Activated T-cell treated with anti-CD3 and anti-CD28 coated beads, Interleukin-2, amount 50 U/mL, for 4 hours (primary cell): ENCODE measurements at regions not wholly inside any gene's neighbourhood (a gene's known extent, or its start where the extent isn't known, plus 50 kb on each side); places are given as distances from the start of the nearest gene placed in this dataset.

Experiments used
- ATAC-seq, 2 donors: fragments of 200-7000 bp; cut with Tn5 transposase; one replicate each; pipeline ENCODE4 v1.10.0; 2021
- DNase-seq: peaks from one replicate; pipeline ENCODE4 v3.0.0-alpha.2; 2020
- H3K27me3 Mint-ChIP-seq: one replicate; pipeline ENCODE4 v1.8.0; 2021; ENCODE audit warnings: low read depth, mixed read lengths
- H3K36me3 Mint-ChIP-seq: one replicate; pipeline ENCODE4 v1.8.0; 2022; ENCODE audit warnings: mixed read lengths; ENCODE audit not compliant: insufficient read depth
- H3K4me1 Mint-ChIP-seq: one replicate; pipeline ENCODE4 v1.8.0; 2021; ENCODE audit warnings: low read depth, mixed read lengths
- H3K4me3 Mint-ChIP-seq: one replicate; pipeline ENCODE4 v1.8.0; 2021; ENCODE audit warnings: mild to moderate bottlenecking, moderate library complexity, mixed read lengths
- H3K9me3 Mint-ChIP-seq: one replicate; pipeline ENCODE4 v1.8.0; 2021; ENCODE audit warnings: mixed read lengths

DNA sequence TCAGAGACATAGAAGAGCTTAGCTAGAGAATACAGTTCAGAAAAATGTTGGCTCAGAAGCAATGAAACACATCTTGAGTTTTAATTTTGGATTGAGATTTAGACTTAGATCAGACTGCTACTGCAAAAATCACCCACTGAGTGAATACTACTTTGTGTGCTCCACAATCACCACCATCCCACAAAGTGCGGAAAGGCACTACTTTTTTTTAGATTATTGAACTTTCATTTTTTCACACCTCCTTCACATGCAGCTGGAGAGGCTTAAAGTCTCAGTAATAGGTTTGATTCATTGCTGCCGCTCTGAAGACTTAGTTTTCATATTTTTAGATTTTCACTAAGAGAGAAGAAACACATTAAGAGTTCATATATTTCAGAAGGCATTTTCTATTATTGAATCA, 289.9 kb upstream of the PRR20A start:
- Mint-ChIP-seq H3K27me3 (no peaks in the 10 kb centered on the region), H3K36me3 (no peaks in the 10 kb centered on the region), H3K4me1 (no peaks in the 10 kb centered on the region), H3K4me3 (no peak overlapping the region), H3K9me3 (peaks cover 15% of the 10 kb centered on the region)
- DNase-seq, result no peak
- no peak for ATAC-seq

DNA sequence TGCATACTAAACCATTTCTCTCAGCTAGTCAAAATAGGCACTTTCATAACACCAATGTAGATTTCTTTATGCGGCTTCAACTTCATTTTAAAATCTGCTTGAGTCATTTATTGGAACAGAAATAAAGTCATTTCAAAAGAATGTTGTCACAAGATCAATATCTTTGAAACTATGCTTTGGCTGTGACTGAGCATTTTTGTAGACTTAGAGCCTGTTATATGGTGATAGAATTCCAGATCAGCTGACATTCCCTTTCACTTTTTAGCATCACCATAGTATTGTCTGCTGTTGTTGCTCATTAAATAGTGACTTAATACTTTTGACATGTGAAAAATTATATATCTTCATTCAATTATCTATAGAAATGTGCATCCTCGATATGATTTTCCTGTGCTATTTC, 279.2 kb upstream of the PRR20A start:
- H3K27me3 Mint-ChIP-seq, result no peaks in the 10 kb centered on the region
- H3K4me3 Mint-ChIP-seq, result no peak overlapping the region
- no peaks in the 10 kb centered on the region for H3K36me3 Mint-ChIP-seq
- DNase-seq (no peak), ATAC-seq (no peak)
- no peaks in the 10 kb centered on the region for H3K4me1 Mint-ChIP-seq
- peaks cover 12% of the 10 kb centered on the region for H3K9me3 Mint-ChIP-seq

DNA sequence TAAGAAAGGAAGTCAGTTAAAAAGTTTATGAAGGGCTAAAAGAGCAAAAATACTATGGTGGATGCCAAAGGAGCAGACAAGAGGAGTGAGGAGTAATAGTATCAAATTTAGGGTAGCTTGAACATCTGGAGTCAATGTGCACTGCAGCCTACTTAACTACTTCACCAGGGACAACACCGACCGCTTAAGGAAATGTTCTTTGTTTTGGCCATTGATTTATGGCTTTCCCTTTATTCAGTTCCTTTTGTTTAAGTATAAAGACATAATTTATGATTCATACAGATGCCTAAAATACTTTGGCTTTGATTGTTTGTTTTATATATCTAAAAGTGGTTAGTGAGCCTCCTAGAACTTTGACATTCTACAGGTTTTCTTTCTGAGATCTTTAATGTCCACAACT, 276.3 kb upstream of the PRR20A start:
- Mint-ChIP-seq H3K36me3 (no peaks in the 10 kb centered on the region), H3K9me3 (peaks cover 12% of the 10 kb centered on the region), H3K4me3 (no peak overlapping the region), H3K4me1 (no peaks in the 10 kb centered on the region), H3K27me3 (no peaks in the 10 kb centered on the region)
- no peak for ATAC-seq
- DNase-seq, result no peak

DNA sequence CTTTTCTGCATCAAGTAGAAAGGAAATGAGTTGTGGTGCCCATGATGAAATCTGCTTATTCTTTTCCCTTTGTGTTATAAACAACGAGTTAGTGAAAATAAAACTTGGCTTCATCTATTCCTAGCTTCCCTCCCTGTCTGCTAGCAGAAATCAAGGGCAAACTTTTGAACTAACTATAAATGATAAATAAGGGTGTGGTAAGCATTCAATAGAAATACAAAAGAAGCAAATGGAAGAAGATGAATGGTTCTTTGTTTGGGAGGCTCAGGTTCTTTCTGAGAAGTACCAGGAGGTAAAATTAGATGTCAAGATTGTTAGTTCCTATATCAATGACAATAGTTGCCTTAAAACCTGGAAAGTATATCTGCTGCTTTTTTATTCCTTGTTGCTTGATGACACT, 275.3 kb upstream of the PRR20A start:
- no peak overlapping the region for H3K4me3 Mint-ChIP-seq
- H3K4me1 Mint-ChIP-seq, result no peaks in the 10 kb centered on the region
- H3K27me3 Mint-ChIP-seq, result no peaks in the 10 kb centered on the region
- no peak for DNase-seq
- no peaks in the 10 kb centered on the region for H3K36me3 Mint-ChIP-seq
- H3K9me3 Mint-ChIP-seq, result peaks cover 12% of the 10 kb centered on the region
- no peak for ATAC-seq

DNA sequence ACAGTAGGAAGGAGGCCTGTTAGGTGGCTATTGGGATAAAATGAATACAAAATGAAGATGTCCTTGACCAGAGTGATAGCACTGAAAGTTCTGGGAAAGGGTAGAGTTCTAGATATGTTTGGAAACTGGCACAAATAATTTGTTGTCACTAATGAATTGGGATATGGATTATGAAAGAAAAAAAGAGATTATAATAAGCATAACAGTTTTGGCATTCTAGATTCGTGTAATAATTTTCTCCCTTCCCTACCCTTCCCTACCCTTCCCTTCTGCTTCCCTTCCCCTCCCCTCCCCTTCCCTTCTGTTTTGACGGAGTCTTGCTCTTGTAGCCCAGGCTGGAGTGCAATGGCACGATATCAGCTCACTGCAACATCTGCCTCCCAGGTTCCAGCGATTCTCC, 271.0 kb upstream of the PRR20A start:
- Mint-ChIP-seq H3K36me3 (no peaks in the 10 kb centered on the region), H3K27me3 (no peaks in the 10 kb centered on the region), H3K9me3 (peaks cover 3% of the 10 kb centered on the region), H3K4me1 (no peaks in the 10 kb centered on the region), H3K4me3 (no peak overlapping the region)
- no peak for ATAC-seq
- no peak for DNase-seq

DNA sequence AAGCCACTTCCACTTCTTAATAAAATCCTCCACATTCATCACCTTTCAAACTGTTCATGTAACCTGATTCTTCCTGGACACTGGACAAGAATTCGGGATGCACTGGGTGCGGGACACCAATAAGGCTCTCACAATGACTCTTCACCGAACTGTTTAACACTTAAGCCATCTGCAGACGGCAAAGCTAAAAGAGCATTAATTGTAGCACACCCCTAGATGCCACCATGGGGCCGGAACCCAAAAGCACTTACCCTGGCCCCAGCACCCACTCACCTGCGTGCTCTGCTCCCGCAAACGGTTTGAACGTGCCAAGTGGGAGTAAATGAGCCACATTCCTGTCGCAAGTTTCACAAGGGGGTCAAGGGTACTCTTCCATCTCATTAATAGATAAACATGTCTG, 254.3 kb upstream of the PRR20A start:
- no peak for DNase-seq
- Mint-ChIP-seq H3K4me1 (no peaks in the 10 kb centered on the region), H3K4me3 (no peak overlapping the region), H3K9me3 (peaks cover 19% of the 10 kb centered on the region), H3K27me3 (no peaks in the 10 kb centered on the region), H3K36me3 (no peaks in the 10 kb centered on the region)
- ATAC-seq, result no peak

DNA sequence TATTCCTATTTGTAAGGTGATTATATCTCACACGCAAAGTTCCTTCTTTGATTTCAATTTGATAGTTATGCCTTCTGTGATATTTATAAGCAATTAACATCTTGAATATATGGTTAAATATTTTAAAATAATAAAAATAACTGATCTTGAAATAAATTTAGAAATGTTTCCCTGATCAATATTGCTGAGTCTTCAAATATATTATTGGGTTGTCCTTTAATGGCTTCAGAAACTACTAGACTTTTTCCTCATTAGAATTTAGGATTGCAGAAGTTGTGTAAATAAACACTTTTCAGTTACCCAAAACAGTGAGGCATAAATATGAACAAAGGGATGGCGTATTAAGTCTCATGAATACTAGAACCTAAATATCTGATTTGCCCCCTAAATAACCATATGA, 252.3 kb upstream of the PRR20A start:
- H3K4me3 Mint-ChIP-seq, result no peak overlapping the region
- H3K9me3 Mint-ChIP-seq, result peaks cover 12% of the 10 kb centered on the region
- DNase-seq, result no peak
- H3K36me3 Mint-ChIP-seq, result no peaks in the 10 kb centered on the region
- no peaks in the 10 kb centered on the region for H3K27me3 Mint-ChIP-seq
- H3K4me1 Mint-ChIP-seq, result no peaks in the 10 kb centered on the region
- no peak for ATAC-seq

DNA sequence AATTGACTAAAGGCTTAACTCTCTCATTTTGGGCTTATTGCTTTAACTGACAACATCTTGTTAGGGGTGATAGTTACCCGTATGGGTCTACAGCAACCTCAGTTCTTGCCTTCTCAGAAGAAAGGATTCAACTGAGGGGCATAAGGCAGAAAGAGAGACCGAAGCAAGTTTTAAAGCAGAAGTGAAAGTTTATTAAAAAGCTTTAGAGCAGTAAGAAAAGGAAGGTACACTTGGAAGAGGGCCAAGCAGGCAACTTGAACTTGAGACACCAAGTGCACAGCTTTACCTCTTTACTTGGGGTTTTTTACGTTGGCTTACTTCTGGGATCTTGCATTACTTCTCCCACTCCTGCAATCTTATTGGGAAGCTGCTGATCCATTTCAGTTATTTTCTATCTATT, 246.9 kb upstream of the PRR20A start:
- no peaks in the 10 kb centered on the region for H3K27me3 Mint-ChIP-seq
- no peak for ATAC-seq
- no peaks in the 10 kb centered on the region for H3K4me1 Mint-ChIP-seq

DNA sequence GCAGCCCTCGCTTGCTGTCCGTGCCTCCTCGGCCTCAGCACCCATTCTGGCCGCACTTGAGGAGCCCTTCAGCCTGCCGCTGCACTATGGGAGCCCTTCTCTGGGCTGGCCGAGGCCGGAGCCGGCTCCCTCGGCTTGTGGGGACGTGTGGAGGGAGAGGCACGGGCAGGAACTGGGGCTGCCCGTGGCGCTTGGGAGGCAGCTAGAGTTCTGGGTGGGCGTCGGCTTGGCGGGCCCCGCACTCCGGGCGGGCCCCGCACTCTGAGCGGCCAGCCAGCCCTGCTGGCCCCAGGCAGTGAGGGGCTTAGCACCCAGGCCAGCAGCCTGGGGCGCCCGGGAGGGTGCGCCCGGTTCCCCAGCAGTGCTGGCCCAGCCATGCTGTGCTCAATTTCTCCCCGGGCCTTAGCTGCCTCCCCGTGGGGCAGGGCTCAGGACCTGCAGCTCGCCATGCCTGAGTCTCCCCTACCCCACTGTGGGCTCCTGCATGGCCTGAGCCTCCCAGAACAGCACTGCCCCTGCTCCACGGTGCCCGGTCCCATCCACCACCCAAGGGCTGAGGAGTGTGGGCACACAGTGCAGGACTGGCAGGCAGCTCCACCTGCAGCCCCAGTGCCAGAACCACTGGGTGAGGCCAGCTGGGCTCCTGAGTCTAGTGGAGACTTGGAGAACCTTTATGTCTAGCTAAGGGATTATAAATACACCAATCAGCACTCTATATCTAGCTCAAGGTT, 240.0 kb upstream of the PRR20A start:
- Mint-ChIP-seq H3K4me3 (no peak overlapping the region), H3K4me1 (no peaks in the 10 kb centered on the region), H3K36me3 (no peaks in the 10 kb centered on the region), H3K9me3 (peaks cover 6% of the 10 kb centered on the region), H3K27me3 (no peaks in the 10 kb centered on the region)
- DNase-seq (no peak), ATAC-seq (no peak)

More for the DNA sequence above, 246.9 kb upstream of the PRR20A start:
- H3K9me3 Mint-ChIP-seq, result peaks cover 6% of the 10 kb centered on the region
- no peaks in the 10 kb centered on the region for H3K36me3 Mint-ChIP-seq
- no peak overlapping the region for H3K4me3 Mint-ChIP-seq
- no peak for DNase-seq

DNA sequence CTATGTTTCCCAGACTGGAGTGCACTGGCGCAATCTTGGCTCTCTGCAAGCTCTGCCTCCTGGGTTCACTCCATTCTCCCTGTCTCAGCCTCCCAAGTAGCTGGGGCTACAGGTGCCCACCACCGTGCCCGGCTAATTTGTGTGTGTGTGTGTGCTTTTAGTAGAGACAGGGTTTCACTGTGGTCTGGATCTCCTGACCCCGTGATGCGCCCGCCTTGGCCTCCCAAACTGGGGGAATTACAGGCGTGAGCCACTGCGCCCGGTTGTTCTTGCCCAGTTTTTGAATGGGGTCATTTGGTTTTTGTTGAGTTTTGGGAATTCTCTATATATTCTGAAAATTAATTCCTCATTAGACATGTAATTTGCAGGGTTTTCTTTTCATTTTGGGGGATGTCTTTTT, 238.4 kb upstream of the PRR20A start:
- Mint-ChIP-seq H3K9me3 (peaks cover 7% of the 10 kb centered on the region), H3K4me1 (no peaks in the 10 kb centered on the region), H3K27me3 (no peaks in the 10 kb centered on the region), H3K4me3 (no peak overlapping the region), H3K36me3 (no peaks in the 10 kb centered on the region)
- no peak for ATAC-seq
- no peak for DNase-seq

DNA sequence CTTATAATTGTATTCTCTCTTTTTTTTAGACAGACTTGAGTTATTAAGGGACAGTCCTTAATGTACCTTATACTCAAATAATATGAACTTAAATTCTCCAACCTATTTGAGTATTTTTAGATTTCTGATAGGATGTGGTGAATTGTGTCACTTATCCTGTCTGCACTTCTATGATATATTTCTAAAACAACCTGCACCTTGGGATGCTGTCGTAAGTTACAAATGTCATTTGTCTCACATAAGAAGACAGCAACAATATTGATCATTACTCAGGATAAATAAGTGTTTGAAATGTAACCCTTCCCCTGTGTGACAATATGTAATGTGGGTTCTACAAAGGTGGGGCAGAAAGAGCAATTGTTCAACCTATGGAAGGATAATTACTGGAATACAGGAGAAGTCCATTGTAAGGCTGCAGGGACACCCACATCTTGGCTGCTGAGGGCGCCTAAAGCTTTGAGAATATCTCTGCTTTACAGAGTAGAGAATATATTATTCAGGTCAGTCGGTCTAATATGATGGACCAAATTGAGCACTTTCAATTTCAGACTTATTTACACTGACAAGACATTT, 236.9 kb upstream of the PRR20A start:
- no peak overlapping the region for H3K4me3 Mint-ChIP-seq

DNA sequence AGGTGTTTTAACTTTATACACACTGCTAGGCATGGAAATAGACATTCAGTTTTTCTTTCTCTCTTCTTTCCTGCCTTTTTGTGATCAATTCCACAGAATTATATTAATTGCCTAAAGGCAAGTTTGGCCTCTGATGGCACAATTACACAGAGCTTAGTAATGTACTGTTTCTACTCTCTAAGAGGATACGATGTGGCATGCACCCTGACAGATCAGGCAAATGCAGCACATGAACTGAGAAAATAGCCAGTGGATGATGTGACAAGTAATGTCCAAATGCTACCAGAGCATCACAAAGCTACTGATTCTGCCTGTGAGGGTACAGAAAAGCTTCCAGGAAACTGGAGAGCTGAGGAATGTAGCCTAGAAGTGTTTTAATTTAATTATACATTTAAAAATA, 233.8 kb upstream of the PRR20A start:
- H3K27me3 Mint-ChIP-seq, result no peaks in the 10 kb centered on the region
- DNase-seq (no peak), ATAC-seq (no peak)
- H3K4me1 Mint-ChIP-seq, result no peaks in the 10 kb centered on the region
- no peak overlapping the region for H3K4me3 Mint-ChIP-seq
- H3K9me3 Mint-ChIP-seq, result peaks cover 9% of the 10 kb centered on the region
- no peaks in the 10 kb centered on the region for H3K36me3 Mint-ChIP-seq

More for the DNA sequence above, 236.9 kb upstream of the PRR20A start:
- no peak for DNase-seq
- no peaks in the 10 kb centered on the region for H3K27me3 Mint-ChIP-seq
- no peak for ATAC-seq
- no peaks in the 10 kb centered on the region for H3K4me1 Mint-ChIP-seq
- H3K36me3 Mint-ChIP-seq, result no peaks in the 10 kb centered on the region
- peaks cover 9% of the 10 kb centered on the region for H3K9me3 Mint-ChIP-seq

DNA sequence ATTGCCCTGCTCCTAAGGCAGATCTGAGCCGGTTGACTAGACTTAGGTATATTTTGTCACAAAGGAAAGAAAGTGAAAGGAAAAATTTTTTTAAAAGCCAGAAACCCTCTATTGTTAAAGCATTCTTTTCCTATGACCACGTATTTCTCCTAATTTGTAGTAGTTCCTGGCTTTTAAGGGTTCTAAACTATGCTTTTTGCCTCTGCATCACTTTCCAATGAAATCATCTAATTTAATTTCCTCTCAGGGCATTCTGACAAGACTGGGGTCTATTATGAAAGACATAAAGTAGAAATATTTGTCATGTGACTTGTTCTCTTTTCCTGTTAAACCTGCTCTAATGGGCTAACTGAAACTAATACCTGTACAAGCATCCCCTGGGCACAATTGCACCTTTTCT, 233.0 kb upstream of the PRR20A start:
- Mint-ChIP-seq H3K27me3 (no peaks in the 10 kb centered on the region), H3K4me3 (no peak overlapping the region), H3K4me1 (no peaks in the 10 kb centered on the region), H3K36me3 (no peaks in the 10 kb centered on the region), H3K9me3 (peaks cover 14% of the 10 kb centered on the region)
- no peak for ATAC-seq
- no peak for DNase-seq

DNA sequence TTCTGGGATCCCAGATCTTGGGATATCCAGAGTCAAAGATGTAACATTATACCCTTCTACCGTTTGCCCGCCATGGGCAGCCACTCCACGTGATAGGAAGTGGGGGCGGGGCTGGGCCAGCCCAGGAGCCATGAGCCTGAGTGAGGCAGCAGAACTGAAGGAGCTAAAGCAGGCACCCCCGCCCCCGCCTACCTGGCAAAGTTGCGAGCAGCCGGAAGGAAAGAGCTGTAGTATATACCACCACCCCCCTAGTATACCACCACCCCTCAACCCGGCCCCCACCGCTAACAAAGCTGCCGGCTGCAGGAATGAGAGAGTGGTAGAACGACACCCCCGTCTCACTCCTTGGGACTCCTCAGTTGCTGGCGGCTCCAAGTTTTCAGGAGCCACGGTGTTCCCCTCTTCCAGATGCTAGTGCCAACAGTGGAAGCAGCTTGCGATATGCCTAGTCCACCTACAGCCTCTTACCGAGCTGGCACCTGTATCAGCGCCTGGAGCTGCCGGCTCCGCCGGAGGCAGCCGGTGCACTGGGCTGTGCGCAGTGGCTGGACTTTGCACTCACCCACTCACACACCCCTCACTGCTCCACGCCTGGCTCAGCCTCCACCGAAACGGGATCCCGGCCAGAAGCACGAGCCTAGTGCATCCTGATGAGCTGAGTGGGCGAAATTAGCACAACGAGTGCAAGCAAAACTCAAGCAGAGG, 230.7 kb upstream of the PRR20A start:
- ATAC-seq (no peak), DNase-seq (no peak)
- Mint-ChIP-seq H3K27me3 (no peaks in the 10 kb centered on the region), H3K4me1 (no peaks in the 10 kb centered on the region), H3K9me3 (peaks cover 10% of the 10 kb centered on the region), H3K36me3 (no peaks in the 10 kb centered on the region), H3K4me3 (no peak overlapping the region)

DNA sequence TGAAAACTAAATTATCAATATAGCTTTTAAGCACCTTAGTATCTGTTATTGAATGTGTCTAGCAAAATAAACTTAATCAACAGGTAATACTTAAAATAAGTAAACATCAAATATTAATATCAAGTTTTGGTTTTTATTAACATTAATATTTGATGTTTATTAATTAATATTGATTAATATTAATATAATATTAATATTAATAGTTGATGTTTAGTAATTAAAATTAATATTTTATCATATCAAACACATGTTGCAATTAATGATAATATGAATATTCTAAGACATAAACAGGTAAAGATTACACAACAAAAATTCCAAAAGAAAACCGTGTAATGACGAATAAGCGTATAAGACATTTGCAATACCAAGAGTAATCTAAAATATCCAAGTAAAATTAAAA, 222.8 kb upstream of the PRR20A start:
- H3K9me3 Mint-ChIP-seq, result peaks cover 6% of the 10 kb centered on the region
- H3K4me3 Mint-ChIP-seq, result no peak overlapping the region
- no peaks in the 10 kb centered on the region for H3K36me3 Mint-ChIP-seq
- H3K4me1 Mint-ChIP-seq, result no peaks in the 10 kb centered on the region
- DNase-seq, result no peak
- no peak for ATAC-seq
- no peaks in the 10 kb centered on the region for H3K27me3 Mint-ChIP-seq
